AG08395 (cell line): ENCODE measurements at regions not wholly inside any gene's neighbourhood (a gene's known extent, or its start where the extent isn't known, plus 50 kb on each side); places are given as distances from the start of the nearest gene placed in this dataset.

Experiments used
- DNase-seq: peaks from one replicate; pipeline ENCODE4 v3.0.0; 2012; ENCODE audit warnings: mixed read lengths, low spot score

DNA sequence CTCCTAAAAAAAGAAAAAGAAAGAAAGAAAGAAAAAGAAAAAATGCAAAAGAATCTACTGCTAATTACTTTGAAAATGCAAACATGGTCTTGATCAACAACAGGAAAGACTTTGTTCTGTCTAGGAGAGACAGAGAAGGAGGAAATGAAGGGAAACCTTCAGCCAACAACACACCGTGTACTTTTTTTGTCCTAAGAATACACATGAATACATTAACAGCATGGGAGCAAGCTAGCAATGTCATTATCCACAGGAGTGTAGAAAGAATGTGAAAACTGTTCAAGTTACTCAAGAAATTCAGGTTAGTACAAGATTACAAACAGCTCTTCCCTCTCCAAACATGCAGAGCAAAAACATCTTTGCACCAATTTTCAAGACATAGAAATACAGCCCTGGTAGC lies 326.3 kb downstream of the UBE3D start:
- DNase-seq, result no peak

DNA sequence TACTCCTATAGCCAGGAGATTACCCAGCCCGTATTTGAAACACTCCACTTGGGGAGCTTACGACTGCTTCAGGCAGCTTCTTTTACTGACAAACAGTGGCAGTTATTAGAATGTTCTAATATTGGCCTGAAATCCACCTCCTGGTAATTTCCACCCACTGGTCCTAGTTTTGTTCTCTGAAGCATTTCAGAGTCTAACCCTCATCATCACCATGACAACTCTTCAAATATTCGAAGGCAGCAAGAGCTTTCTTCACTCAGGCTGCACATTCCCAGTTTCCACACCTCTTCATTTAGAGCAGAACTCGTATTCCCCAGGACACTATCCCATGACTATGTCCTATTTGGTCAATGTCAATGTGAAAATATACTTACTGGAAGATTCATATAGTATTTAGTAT lies 325.6 kb downstream of the UBE3D start:
- no peak for DNase-seq

DNA sequence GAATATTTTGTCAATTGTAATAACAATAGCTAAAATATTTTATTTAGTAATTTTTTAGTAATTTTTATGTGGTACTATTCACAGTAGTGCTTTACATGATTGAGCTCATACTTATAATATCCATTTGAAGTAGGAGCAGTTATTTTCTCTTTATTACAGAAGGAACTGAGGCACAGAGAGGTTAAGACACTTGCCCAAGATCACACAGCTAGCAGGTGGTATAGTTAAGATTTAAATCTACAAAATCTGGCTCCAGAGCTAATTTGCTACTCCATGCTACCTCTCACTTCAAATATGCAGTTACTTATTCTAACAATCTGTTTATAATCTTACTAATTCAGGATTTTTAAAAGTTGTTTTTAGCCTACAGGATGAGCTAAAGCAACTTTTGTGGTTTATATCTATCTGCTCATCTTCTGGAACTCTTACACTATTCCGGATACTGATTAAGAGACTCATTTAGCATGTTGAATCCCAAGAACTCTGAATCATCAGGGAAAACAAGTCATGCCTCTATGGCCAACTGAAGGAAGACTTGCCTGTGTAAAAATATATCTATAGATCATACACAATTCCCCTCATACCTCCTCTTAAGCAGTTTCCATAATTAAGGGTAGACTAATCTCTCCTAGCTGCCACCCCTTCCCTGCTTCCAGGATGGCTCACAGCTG lies 324.2 kb downstream of the UBE3D start:
- DNase-seq, result peak; percentile 33

DNA sequence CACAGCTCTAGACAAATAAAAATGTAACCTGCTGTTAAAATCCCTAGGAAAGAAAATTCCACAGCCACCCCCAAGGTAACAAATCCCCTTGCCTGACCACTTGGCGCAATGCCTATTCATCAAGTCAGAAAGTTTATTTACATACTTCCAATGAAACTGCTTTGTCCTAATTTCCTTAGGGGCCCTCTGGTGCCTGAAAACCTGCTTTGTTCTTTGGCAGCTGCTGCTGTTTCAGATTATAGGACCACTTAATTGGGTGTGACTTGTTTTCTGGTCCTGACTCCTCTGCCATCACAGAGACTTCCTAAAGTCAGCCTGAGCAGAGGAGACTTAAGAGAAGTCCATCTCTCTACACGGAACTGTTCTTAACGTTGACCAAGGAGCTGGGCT lies 323.6 kb downstream of the UBE3D start:
- no peak for DNase-seq

DNA sequence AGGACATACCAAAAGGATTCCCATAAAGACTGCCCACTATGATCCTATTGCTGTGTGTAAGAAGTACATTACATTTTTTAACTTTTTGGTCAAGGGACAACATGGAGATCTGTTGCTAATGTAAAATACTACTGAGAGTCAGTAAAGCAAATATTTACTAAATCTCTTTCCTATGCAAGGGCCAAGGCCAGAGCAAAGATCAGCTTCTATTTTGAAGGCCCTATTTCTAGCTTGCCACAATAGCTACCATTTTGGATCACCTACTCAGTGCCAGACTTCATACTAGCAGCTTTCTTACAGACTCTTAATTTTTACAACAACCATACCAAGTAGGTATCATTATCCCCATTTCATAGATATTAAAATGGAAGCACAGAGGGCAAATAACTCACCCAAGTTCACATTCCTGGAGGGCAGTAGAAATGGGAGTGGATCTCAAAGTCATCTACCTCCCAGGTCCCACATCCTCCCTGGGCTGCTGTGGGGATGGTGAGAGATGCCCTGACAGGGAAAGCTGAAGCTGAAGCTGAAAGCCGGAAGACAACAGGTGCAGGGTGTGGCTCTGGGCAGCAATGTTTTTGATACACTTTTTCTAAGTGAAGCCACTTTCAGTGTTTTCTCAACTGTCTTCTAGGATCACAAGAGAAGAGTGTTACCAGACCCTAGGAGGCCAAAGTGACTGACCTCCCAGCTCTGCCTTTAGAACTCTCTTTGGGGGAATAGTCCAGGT lies 321.2 kb downstream of the UBE3D start:
- DNase-seq, result no peak

DNA sequence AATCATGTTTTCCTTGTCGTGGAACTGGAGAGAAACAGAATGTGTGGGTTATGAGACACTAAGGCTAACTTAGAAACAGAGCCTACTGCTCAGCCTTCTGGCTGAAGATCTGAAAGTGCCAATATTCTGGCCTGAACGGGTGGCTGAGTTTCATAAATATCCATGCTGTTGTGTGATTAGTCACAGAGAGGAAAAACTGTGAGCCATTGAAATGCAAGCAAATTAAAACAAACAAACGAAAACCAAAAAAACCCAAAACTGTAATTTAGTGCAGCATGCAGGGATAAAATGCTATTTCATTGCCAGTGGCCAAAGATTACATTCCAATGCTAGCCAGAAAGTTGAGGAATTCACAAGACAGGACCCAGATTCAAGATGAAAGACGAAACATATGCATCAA lies 315.1 kb downstream of the UBE3D start:
- peak; percentile 69 for DNase-seq

DNA sequence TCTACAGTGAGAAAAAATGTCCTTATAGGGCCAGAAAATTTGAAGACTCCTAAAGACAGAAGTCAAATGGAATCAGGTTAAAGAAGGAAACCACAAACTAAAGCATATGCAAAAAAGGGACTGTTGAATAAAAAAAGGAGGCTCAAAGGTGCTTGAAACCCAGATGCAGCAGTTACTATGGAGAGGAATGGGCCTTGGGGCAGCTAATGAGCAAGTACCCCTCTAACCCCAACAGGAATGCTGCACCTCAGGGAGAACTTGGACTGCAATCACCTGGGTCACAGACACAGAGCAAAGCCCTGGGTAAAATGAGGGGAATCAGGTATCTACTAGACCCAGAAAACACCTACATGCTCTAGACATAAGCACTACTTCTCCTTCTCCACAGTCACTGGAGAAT lies 313.9 kb downstream of the UBE3D start:
- DNase-seq, result no peak

DNA sequence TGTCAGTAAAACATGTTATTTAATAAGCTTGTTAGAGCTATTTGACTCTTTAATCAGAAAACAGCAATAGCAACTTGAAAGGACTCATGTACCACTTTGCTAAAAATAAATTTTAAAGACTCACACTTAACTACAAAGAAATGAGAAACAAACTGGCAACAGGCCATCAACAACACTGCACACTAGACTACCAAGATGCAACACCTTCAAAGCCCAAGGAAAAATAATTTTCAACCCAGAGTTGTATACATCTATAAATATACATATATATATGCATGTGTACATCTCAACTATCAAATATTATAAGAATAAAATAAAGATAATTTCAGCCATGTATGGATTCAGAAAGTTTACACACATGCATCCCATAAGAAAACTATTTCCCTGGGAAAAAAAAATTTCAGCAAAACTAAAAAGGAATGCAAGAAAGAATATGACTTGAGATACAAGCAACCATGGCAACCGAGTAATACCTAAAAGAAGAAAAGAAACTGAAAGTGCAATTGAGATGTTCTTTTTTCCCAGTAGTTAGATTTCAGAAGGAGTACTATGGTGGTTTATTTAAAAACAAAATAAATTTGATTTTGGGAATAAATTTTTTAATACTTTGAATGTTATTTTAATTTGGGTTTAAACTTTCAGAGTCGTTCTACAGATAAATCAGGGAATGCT lies 303.8 kb downstream of the UBE3D start:
- DNase-seq, result no peak

DNA sequence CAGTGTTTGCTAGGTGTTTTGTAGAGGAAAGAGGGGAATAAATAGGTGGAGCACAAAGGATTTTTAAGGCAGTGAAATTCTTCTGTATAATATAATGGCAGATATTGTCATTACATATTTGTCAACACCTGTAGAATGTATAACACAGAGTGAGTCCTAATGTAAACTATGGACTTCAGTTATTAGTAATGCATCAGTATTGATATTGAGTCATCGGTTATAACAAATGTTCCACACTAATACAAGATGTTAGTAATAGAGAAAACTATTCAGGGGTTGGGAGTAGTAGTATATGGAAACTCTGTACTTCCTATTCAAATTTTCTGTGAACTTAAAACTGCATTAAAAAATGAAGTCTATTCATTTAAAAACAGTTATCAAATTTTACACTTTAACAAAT lies 299.2 kb downstream of the UBE3D start:
- DNase-seq, result no peak

DNA sequence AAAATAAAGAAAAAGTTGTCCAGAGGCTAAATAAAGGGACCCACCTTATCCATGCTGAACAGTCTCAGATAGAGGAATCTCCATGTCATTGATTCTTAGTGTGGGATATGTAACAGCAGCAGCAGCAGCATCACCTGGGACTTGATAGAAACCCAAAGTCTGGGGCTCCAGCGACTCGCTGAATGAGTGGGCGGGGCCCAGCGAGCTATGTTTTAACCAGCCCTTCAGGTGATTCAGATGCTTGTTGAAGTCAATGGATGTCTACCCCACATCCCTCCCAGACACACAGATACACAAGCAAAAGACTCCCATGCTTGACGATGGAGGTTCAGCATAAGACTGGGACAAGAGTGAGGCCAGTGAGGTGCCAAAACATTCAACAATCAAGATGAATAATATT lies 298.6 kb downstream of the UBE3D start:
- DNase-seq, result no peak

DNA sequence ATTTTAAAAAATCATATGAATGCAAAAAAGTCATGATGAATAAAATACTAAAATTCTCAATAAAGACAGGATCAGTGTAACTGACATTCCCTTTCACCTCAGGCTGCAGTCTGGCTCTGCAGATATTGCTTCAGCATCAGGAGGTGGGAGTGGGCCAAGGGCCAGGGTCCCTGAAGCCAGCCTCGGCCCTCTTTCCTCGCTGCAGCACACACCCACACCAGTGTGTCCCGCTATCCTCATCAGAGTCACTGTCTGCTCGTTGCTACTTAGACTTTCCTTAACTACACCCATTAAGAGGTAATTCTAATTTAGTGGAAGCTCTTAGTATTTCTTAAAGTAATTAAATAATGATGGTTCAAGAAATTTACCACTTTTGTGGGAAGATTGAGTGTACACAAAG lies 298.2 kb downstream of the UBE3D start:
- no peak for DNase-seq

DNA sequence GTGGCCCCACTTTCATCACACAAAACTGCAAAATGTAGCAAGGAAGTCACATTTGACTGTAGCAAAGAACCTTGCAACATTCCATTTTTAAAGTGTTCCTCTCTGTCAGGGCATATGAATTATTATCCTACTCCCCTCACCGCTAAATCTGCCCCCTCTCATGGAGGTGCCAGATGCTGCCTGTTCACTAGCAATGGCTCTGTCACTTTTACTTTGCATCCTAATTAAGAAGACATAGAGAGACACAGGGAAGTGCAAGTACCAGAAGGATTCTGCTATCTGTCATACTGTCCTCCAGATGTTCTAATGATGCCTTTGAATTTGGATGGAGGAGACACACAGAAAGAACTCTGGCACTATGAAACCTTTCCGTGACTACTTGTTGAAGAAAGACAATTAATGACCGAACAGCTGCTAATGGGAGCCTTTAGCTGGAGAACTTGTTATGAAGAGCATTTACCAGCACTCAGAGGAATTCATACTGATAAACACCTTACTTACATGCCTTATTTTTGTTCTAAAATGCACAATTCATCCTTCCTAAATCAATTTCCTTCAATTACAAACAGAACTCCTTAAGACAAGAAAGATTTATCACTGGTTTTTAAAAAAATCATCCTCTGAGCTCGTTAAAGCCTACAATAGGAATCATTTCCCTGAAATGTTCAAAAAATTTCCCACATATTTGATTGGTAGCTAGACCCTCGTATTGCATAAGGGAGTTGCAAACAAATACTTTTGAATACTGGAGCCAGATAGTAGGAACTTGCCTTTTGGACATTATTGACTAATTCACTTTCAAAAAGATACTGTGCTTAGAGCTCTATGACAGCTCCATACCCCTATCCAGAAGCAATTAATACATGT lies 292.6 kb downstream of the UBE3D start:
- no peak for DNase-seq

DNA sequence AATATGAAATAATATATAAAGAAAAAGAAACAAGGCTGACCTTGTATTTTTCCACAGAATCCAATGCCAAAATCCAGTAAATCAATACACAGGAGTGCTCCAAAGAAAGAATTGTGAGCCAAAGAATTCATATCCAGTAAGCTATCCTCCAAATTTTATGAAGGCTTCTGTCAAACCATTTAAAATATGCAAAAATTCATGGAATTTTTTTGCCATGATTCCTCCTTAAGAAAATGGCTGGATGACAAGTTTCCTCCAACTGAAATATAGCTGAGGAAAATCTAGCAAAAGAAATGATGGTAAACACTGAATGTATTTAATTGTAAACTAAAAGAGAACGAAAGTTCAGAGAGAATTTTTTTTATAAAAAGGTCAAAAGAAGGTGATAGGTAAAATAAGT lies 290.3 kb downstream of the UBE3D start:
- peak; percentile 10 for DNase-seq

DNA sequence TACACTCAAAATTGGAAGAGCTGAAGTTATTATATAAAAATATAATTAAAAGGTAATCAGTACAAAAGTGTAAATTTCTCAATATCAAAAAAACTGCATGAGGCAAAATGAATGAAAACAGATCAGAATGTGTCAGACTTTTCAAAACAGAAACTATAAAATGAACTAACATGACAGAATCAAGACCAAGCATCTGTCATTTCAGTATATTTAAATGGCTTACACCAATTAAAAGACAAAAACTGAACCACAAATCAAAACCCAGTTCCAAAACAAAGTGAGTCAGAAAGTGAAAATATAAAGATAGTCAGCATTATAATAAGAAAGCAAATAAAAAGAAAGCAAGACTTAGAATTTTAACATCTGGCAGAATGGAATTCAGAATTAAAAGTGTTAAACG lies 289.7 kb downstream of the UBE3D start:
- DNase-seq, result no peak

DNA sequence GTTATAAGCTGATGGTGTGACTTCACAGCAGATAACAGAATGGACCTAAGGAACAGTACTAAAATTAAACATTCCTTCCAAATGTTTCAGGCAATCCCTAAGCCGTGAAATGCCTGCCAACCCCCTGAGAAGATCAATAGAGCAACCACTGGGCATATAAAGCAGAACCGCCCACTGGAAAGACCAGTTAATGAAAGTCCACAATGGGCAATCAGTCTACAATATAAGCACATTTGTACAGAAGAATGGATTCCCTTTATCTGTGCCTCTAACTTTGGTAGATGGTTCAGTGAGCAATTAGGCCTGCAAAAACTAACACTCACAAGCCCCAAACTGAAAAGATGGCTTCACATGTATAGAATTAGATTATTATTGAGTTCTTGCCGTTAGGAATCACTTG lies 286.6 kb downstream of the UBE3D start:
- no peak for DNase-seq

DNA sequence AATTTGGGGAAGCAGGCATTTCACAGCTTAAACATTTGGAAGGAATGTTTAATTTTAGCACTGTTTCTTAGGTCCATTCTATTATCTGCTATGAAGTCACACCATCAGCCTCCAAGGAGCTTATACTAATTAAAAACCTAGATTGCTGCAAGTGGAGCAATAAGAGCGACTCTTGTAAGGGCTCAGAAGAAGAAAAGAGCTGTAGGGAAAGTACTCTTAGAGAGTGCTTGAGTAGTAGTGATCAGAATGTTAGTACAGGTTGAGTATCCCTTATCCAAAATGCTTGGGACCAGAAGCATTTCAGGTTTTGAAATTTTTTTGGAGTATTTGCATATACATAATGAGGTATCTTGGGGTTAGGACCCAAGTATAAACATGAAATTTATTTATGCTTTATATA lies 285.3 kb downstream of the UBE3D start:
- no peak for DNase-seq

DNA sequence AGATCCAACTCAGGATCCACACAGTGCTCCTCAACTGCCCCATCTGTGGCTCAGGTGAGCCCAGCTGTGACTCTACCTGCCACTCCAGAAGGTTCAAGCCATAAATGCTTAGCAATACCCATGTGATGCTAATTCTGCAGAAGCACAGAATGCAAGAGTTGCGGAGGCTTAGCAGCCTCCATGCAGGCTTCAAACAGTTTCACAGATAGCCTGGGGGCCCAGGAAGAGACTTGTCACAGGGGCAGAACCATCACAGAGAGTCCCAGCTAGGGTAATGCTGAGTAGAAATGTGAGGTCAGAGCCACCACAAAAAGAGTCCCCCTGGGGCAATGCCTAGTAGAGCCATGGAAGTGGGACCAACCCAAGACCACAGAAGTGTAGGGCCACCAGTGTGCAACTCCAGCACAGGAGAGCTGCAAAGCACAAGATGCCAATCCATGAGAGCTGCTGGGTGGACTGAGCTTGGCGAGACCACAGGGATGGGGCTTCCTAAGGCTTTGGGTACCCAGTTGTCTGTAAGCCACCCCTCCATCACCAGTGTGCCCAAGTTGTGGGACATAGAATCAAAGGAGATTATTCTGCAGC lies 283.9 kb downstream of the UBE3D start:
- DNase-seq, result no peak

DNA sequence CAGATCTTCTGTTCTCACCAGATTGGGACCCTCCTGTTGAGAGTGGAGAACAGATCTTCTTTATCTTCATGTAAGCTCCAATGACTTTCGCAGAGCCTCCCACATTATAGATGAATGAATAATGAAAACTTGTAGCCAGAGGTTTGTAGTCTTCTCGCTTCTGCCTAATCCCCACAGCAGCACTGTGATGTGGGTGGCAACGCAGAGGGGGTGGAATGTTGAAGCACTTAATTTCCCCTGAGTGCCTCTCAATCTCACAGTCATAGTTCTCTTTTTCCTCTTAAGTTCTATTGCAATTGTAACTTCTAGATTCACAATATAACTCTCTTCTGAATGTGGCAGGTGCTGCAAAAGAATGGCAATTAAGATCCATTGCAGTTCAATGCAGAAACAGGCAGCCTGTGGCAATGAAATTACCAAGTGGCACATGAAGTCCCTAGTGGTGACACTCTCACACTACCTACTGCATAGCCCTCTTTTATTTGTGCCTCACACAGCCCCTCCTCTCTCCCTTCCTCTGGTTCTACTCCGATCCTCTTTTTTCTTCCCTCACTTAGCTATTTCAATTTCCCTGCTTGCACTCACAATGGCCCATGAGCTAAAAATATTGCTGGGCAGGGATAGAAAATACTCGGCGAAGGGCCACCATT lies 281.9 kb downstream of the UBE3D start:
- no peak for DNase-seq

DNA sequence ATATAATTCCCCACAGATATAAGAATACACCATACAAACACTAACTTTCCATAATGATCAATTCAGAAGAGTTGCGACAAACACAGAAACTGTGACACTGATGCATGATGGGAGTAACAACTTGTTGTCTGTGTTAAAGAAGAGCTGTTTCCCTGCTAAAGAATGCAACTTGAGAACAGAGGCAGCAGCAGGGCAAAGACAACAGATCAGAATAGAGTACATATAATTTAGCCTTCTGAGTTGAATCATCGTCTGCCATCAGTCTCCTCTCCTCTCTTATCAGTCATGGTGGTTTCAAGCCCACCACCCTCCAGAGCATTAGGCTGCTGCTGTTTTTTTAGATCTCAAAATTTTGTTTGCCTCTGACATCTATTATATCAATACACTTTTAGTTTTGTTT lies 280.4 kb downstream of the UBE3D start:
- no peak for DNase-seq

DNA sequence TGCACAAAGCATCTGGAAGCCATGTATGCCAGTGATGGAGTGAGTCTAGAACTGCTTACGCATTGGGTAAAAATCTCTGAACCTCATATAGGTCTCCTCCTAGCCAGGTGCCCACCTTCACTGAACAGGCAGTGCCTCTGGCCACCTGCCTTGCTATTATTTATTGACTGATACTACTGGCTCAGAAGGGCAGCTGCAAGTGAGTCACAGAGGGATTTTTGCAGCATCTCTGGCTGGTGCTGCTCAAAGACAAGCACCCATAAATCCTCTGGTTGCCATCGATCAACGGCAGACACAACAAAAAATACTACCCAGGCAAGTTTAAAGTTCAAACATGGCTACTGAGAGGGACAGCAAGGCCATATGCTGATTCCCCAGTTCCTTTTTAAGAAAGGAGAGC lies 279.4 kb downstream of the UBE3D start:
- DNase-seq, result no peak

DNA sequence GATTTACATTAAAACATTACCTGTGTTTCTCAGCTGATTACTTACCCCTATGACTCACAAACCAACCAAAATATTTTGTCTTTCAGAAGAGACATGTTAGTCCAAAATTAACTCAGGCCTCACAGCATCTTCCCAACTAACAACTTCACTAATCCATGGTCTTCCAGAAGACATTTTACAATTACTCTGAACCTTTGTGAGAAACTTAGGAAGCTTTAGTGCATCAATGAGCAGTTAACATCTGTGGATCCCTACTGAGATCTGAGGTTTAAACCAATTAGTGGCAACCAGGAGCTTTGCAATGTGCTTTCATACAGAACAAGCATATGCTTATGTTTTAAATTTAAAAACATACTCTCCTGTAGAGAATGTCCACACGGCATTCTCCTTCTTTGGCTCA lies 269.7 kb downstream of the UBE3D start:
- no peak for DNase-seq

DNA sequence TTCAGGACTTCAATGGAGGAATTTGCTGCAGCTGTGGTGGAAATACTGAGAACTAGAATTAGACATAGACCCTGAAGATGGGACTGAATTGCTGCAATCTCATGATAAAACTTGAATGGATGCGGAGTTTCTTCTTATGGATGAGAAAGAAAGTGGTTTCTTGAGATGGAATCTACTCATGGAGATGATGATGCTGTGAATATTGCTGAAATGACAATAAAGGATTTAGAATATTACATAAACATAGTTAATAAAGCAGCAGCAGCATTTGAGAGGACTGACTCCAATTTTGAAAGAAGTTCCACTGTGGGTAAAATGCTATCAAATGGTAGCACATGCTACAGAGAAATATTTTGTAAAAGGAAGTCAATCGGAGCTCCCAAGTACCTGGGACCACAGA lies 264.6 kb downstream of the UBE3D start:
- no peak for DNase-seq
